PC-3 (cell line): ENCODE measurements at regions not wholly inside any gene's neighbourhood (a gene's known extent, or its start where the extent isn't known, plus 50 kb on each side); places are given as distances from the start of the nearest gene placed in this dataset.

Experiments used
- ATAC-seq: fragments of 200-7000 bp; cut with Tn5 transposase; 2 replicates; pipeline ENCODE4 v1.9.1; 2020; ENCODE audit warnings: mild to moderate bottlenecking, moderate library complexity
- BruUV-seq: library from RNA; stranded (reverse); fragments of 400-500 nt; replicated peaks from 2 replicates; lab custom pipeline; 2021; lab: Mats Ljungman, UMichigan
- CTCF ChIA-PET: fragments of 300-600 bp; sonication (Branson Sonifier 250); formaldehyde crosslinking; loops from one replicate; lab custom pipeline; 2022; ENCODE audit warnings: antibody characterized with exemption; lab: Charles Lee
- POLR2A ChIA-PET: fragments of 300-600 bp; sonication (Branson Sonifier 250); formaldehyde crosslinking; loops from one replicate; lab custom pipeline; 2022; ENCODE audit warnings: antibody characterized with exemption; ENCODE audit not compliant: unreplicated experiment; lab: Charles Lee
- DNase-seq: peaks from one replicate; pipeline ENCODE4 v3.0.0-alpha.2; 2015
- H2AFZ ChIP-seq: fragments of 300-600 bp; sonication (generic); 2 replicates; pipeline ENCODE4 v1.6.0; 2016; ENCODE audit warnings: antibody characterized with exemption, low read length
- H3F3A ChIP-seq: fragments of 300-600 bp; sonication (generic); one replicate; pipeline ENCODE4 v1.6.0; 2017; ENCODE audit warnings: antibody characterized with exemption, low read length, control low read depth, mild to moderate bottlenecking; ENCODE audit not compliant: unreplicated experiment
- H3K27ac ChIP-seq: fragments of 300-600 bp; sonication (generic); 2 replicates; pipeline ENCODE4 v1.5.1; 2016; ENCODE audit warnings: mild to moderate bottlenecking, low read length
- H3K27me3 ChIP-seq: fragments of 300-600 bp; sonication (generic); 2 replicates; pipeline ENCODE4 v1.6.1; 2016; ENCODE audit warnings: low read length, mixed read lengths
- H3K36me3 ChIP-seq: fragments of 300-600 bp; sonication (generic); 2 replicates; pipeline ENCODE4 v1.6.1; 2016; ENCODE audit warnings: low read depth, mixed run types, low read length, mixed read lengths
- H3K4me1 ChIP-seq: fragments of 300-600 bp; sonication (generic); 2 replicates; pipeline ENCODE4 v1.5.1; 2016; ENCODE audit warnings: low read length; ENCODE audit not compliant: insufficient read depth
- H3K4me2 ChIP-seq: fragments of 300-600 bp; sonication (generic); 2 replicates; pipeline ENCODE4 v1.6.0; 2016; ENCODE audit warnings: low read length
- H3K4me3 ChIP-seq: fragments of 300-600 bp; sonication (generic); 2 replicates; pipeline ENCODE4 v1.5.1; 2016; ENCODE audit warnings: mild to moderate bottlenecking, low read length, mixed read lengths
- H3K79me2 ChIP-seq: fragments of 300-600 bp; sonication (generic); 2 replicates; pipeline ENCODE4 v1.6.1; 2017; ENCODE audit warnings: low read length, mixed read lengths
- H3K9ac ChIP-seq: fragments of 300-600 bp; sonication (generic); 2 replicates; pipeline ENCODE4 v1.6.0; 2016; ENCODE audit warnings: mild to moderate bottlenecking, low read length
- H3K9me2 ChIP-seq: fragments of 300-600 bp; sonication (generic); replicated peaks from 2 replicates; pipeline ENCODE4 v1.6.1; 2016; ENCODE audit warnings: mixed run types, low read length, mixed read lengths
- H3K9me3 ChIP-seq: fragments of 300-600 bp; sonication (generic); 2 replicates; pipeline ENCODE4 v1.6.1; 2016; ENCODE audit warnings: low read length, mixed read lengths
- H4K20me1 ChIP-seq: fragments of 300-600 bp; sonication (generic); 2 replicates; pipeline ENCODE4 v1.6.1; 2016; ENCODE audit warnings: low read length, mixed read lengths
- EZH2 ChIP-seq: fragments of 300-600 bp; sonication (generic); IDR thresholded peaks from one replicate; pipeline ENCODE4 v1.6.1; 2017; ENCODE audit warnings: antibody characterized with exemption, mild to moderate bottlenecking, low read length; ENCODE audit not compliant: unreplicated experiment
- EZH2phosphoT487 ChIP-seq: fragments of 300-600 bp; sonication (generic); IDR thresholded peaks from 2 replicates; pipeline ENCODE4 v1.6.1; 2018; ENCODE audit warnings: mild to moderate bottlenecking, antibody characterized with exemption, low read length, borderline replicate concordance
- intact Hi-C: fragments of 100-400 bp; cut with micrococcal nuclease; formaldehyde crosslinking; loops from 2 replicates; pipeline ENCODE4 v1.9.0; 2023
- TF ChIP-seq, protein P1 (sequence below): fragments of 300-600 bp; sonication (generic); conservative IDR thresholded peaks from 2 replicates; pipeline ENCODE4 v1.5.1; 2017; ENCODE audit warnings: antibody characterized with exemption, low read depth, mild to moderate bottlenecking, low read length

- no peak for DNase-seq
- Histone ChIP-seq H3K27ac (no peak overlapping the region), H3K4me2 (no peak overlapping the region), H3F3A (no peaks in the 10 kb centered on the region), H3K27me3 (no peaks in the 10 kb centered on the region), H4K20me1 (no peaks in the 10 kb centered on the region), H2AFZ (no peak overlapping the region), H3K4me3 (no peak overlapping the region), H3K9me2 (no peaks in the 10 kb centered on the region), H3K9me3 (no peaks in the 10 kb centered on the region), H3K79me2 (no peaks in the 10 kb centered on the region), H3K4me1 (peaks cover 22% of the 10 kb centered on the region), H3K9ac (no peak overlapping the region), H3K36me3 (no peaks in the 10 kb centered on the region)
- ChIA-PET CTCF (interaction anchor here (0.6 kb wide), 1 partner anchor 235 kb away, joined by 3 read pairs; no protein-coding TSS in a partner anchor), POLR2A (no interaction called here)
- no TSS peak for BruUV-seq
- intact Hi-C loops: no loop called here
- ATAC-seq: no peak
- TF ChIP-seq EZH2 (no peak), EZH2phosphoT487 (no peak)
- TF ChIP-seq, protein P1, sequence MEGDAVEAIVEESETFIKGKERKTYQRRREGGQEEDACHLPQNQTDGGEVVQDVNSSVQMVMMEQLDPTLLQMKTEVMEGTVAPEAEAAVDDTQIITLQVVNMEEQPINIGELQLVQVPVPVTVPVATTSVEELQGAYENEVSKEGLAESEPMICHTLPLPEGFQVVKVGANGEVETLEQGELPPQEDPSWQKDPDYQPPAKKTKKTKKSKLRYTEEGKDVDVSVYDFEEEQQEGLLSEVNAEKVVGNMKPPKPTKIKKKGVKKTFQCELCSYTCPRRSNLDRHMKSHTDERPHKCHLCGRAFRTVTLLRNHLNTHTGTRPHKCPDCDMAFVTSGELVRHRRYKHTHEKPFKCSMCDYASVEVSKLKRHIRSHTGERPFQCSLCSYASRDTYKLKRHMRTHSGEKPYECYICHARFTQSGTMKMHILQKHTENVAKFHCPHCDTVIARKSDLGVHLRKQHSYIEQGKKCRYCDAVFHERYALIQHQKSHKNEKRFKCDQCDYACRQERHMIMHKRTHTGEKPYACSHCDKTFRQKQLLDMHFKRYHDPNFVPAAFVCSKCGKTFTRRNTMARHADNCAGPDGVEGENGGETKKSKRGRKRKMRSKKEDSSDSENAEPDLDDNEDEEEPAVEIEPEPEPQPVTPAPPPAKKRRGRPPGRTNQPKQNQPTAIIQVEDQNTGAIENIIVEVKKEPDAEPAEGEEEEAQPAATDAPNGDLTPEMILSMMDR: no peak
Observed at GRCh38 chr6:84525907-84526306, 238.5 kb downstream of the TBX18 start.

- Histone ChIP-seq H3K4me1 (peaks cover 22% of the 10 kb centered on the region), H3K27me3 (no peaks in the 10 kb centered on the region), H3K27ac (no peak overlapping the region), H3K9me3 (no peaks in the 10 kb centered on the region), H3F3A (no peaks in the 10 kb centered on the region), H3K9me2 (no peaks in the 10 kb centered on the region), H3K36me3 (no peaks in the 10 kb centered on the region), H3K4me3 (no peak overlapping the region), H4K20me1 (no peaks in the 10 kb centered on the region), H3K9ac (no peak overlapping the region), H2AFZ (no peak overlapping the region), H3K4me2 (no peak overlapping the region), H3K79me2 (no peaks in the 10 kb centered on the region)
- CTCF ChIA-PET: no interaction called here
- POLR2A ChIA-PET: no interaction called here
- peak; percentile 4 for DNase-seq
- TF ChIP-seq EZH2: no peak
- TF ChIP-seq EZH2phosphoT487: no peak
- TF ChIP-seq, protein P1: no peak
- no peak for ATAC-seq
- BruUV-seq: no TSS peak
- intact Hi-C loops: no loop called here
Observed at GRCh38 chr6:84524636-84525035, 239.8 kb downstream of the TBX18 start.

DNA sequence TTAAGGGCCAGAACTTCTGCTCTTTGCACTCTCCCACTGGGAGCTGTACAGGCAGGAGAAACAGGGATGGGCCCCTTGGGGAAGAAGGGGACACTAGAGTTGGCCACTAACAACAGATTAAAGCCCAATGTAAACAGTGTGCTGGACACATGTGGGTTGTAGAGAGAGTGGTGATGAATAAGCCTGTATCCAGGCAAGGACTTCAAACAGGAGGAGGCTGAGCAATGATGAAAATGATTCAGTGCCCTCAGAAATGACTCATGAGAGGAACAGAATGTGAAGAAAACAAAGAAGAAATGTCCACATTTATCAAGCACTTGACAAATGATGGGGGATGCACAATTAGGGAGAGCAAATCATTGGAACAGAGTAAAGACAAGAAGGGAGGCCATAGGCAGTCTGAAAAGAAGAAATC is 242.3 kb downstream of the TBX18 start:
- H3K27ac ChIP-seq: peak overlapping the region; percentile 33
- intact Hi-C loops: no loop called here

More for the DNA sequence above, 242.3 kb downstream of the TBX18 start:
- Histone ChIP-seq H3K27me3 (no peaks in the 10 kb centered on the region), H3K9me3 (no peaks in the 10 kb centered on the region), H3K36me3 (no peaks in the 10 kb centered on the region), H4K20me1 (no peaks in the 10 kb centered on the region), H2AFZ (no peak overlapping the region), H3K79me2 (no peaks in the 10 kb centered on the region), H3K4me2 (peak overlapping the region; percentile 26), H3F3A (no peaks in the 10 kb centered on the region), H3K4me3 (no peak overlapping the region), H3K4me1 (peaks cover 13% of the 10 kb centered on the region), H3K9me2 (no peaks in the 10 kb centered on the region), H3K9ac (no peak overlapping the region)
- no TSS peak for BruUV-seq
- peak; percentile 98 for ATAC-seq
- TF ChIP-seq EZH2phosphoT487 (no peak), EZH2 (no peak)
- TF ChIP-seq, protein P1: no peak
- ChIA-PET POLR2A (no interaction called here), CTCF (no interaction called here)
- DNase-seq: peak; percentile 83
